Caco-2 (cell line): ENCODE measurements at regions not wholly inside any gene's neighbourhood (a gene's known extent, or its start where the extent isn't known, plus 50 kb on each side); places are given as distances from the start of the nearest gene placed in this dataset.

ENCODE experiments used
- BruUV-seq: library from RNA; stranded (reverse); fragments of 400-500 nt; replicated peaks from 2 replicates; lab custom pipeline; 2021; lab: Mats Ljungman, UMichigan
- CTCF ChIA-PET: fragments of 300-600 bp; sonication (Branson Sonifier 250); formaldehyde crosslinking; loops from one replicate; lab custom pipeline; 2022; ENCODE audit warnings: antibody characterized with exemption; lab: Charles Lee
- POLR2A ChIA-PET: fragments of 300-600 bp; sonication (Branson Sonifier 250); formaldehyde crosslinking; loops from one replicate; lab custom pipeline; 2022; ENCODE audit warnings: antibody characterized with exemption; lab: Charles Lee
- DNase-seq, 2 experiments: peaks; one replicate each; pipeline versions ENCODE4 v3.0.0 to v3.0.0-alpha.2; 2020 to 2022
- H3K27me3 ChIP-seq: replicated peaks from 2 replicates; pipeline ENCODE4 v1.6.0; 2011; ENCODE audit warnings: low read length; ENCODE audit not compliant: control insufficient read depth, insufficient read depth
- H3K36me3 ChIP-seq: 2 replicates; pipeline ENCODE4 v1.5.1; 2011; ENCODE audit warnings: low read length; ENCODE audit not compliant: control insufficient read depth, insufficient read depth
- H3K4me1 ChIP-seq: fragments of 250-450 bp; sonication (Bioruptor Pico); 2 replicates; pipeline ENCODE4 v1.5.1; 2020; ENCODE audit warnings: mild to moderate bottlenecking
- H3K4me3 ChIP-seq: 2 replicates; pipeline ENCODE4 v1.5.1; 2011; ENCODE audit warnings: low read depth, mild to moderate bottlenecking, control low read depth, low read length
- H3K9me3 ChIP-seq: fragments of 250-450 bp; sonication (Bioruptor Pico); 2 replicates; pipeline ENCODE4 v1.5.1; 2020; ENCODE audit warnings: mild to moderate bottlenecking, moderate library complexity
- H3K27ac Mint-ChIP-seq: one replicate; pipeline ENCODE4 v1.8.0; 2022; ENCODE audit warnings: mixed read lengths; ENCODE audit not compliant: unreplicated experiment
- H3K27me3 Mint-ChIP-seq: one replicate; pipeline ENCODE4 v1.8.0; 2022; ENCODE audit warnings: mixed read lengths; ENCODE audit not compliant: insufficient read depth, unreplicated experiment
- H3K36me3 Mint-ChIP-seq: one replicate; pipeline ENCODE4 v1.8.0; 2022; ENCODE audit warnings: mild to moderate bottlenecking, mixed read lengths; ENCODE audit not compliant: insufficient read depth, unreplicated experiment
- H3K4me1 Mint-ChIP-seq: one replicate; pipeline ENCODE4 v1.8.0; 2022; ENCODE audit warnings: low read depth, mixed read lengths; ENCODE audit not compliant: unreplicated experiment
- H3K4me3 Mint-ChIP-seq: one replicate; pipeline ENCODE4 v1.8.0; 2022; ENCODE audit warnings: mild to moderate bottlenecking, moderate library complexity, mixed read lengths; ENCODE audit not compliant: unreplicated experiment
- H3K9me3 Mint-ChIP-seq: one replicate; pipeline ENCODE4 v1.8.0; 2022; ENCODE audit warnings: mixed read lengths; ENCODE audit not compliant: unreplicated experiment
- CTCF ChIP-seq, 2 experiments: fragments of 200-600 bp in 1 of 2; IDR thresholded peaks; 1 replicate in 1 of 2; 2 replicates in 1 of 2; pipeline versions ENCODE4 v1.5.1 to v1.8.0; 2011 to 2022; ENCODE audit warnings: antibody characterized with exemption in 1 of 2, control low read depth in 1 of 2, inconsistent platforms in 1 of 2, low read depth in 1 of 2, low read length in 1 of 2, mild to moderate bottlenecking in 1 of 2, moderate library complexity in 1 of 2; ENCODE audit not compliant: insufficient read depth in 1 of 2, severe bottlenecking in 1 of 2, unreplicated experiment in 1 of 2
- intact Hi-C: fragments of 100-400 bp; cut with micrococcal nuclease; formaldehyde crosslinking; loops from one replicate; pipeline ENCODE4 v1.10.0; 2022; ENCODE audit not compliant: unreplicated experiment

DNA sequence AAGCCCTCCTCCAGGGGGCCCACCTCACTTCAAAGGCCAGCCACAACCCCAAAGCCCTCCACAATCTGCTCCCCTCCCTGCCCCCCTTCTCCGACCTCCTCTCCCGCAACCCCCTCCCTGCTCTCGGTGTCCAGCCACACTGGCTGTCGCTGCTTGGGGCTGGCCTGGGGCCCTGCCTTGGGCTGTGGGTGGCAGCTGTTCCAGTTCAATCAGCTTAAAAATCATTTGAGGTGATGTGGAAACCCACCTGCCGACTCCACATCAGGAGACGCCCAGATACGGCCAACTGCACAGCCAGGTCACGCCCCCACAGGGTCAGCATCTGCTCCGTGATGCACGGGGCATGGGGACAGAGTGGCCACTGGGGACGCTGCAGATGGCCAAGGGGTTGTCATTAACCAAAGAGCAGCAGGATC is 107.0 kb upstream of the MVB12B start:
- BruUV-seq, result no TSS peak

DNA sequence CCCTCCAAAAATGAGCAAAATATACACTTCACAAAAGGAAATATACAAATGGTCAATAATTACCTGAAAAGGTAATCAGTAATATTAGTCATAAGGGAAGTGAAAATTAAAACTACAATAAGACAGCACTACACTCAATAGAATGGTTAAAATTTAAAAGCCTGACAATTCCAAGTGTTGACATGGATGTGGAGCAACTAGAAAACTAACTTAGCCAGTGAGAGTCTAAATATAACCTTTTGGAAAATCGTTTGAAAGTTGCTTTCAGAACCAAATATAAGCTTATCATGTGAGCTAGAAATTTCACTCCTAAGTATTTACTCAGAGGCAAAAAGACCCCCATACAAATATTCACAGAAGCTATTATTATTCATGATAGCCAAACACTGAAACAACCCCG is 105.1 kb upstream of the MVB12B start:
- Histone ChIP-seq H3K9me3 (no peaks in the 10 kb centered on the region), H3K4me3 (no peak overlapping the region), H3K27me3 (no peaks in the 10 kb centered on the region), H3K4me1 (no peaks in the 10 kb centered on the region), H3K36me3 (no peaks in the 10 kb centered on the region)
- intact Hi-C loops, result loop anchor here (10.0 kb wide), 1 partner anchor 273 kb away; no protein-coding TSS in a partner anchor
- BruUV-seq, result no TSS peak
- Mint-ChIP-seq H3K4me3 (no peak overlapping the region), H3K4me1 (no peaks in the 10 kb centered on the region), H3K27ac (no peak overlapping the region), H3K27me3 (peaks cover 8% of the 10 kb centered on the region), H3K9me3 (no peaks in the 10 kb centered on the region), H3K36me3 (no peaks in the 10 kb centered on the region)
- ChIA-PET CTCF (no interaction called here), POLR2A (no interaction called here)
- TF ChIP-seq CTCF (IDR thresholded peaks at IDR 0.05; ENCODE audit: insufficient read depth in 1 of 2, low read depth in 1 of 2, low read length in 1 of 2, severe bottlenecking in 1 of 2, unreplicated experiment in 1 of 2), result no peak
- DNase-seq, result no peak

More for the DNA sequence above, 107.0 kb upstream of the MVB12B start:
- POLR2A ChIA-PET, result no interaction called here
- Mint-ChIP-seq H3K27ac (no peak overlapping the region), H3K4me3 (no peak overlapping the region), H3K4me1 (no peaks in the 10 kb centered on the region), H3K27me3 (peaks cover 20% of the 10 kb centered on the region), H3K36me3 (no peaks in the 10 kb centered on the region), H3K9me3 (peaks cover 9% of the 10 kb centered on the region)
- DNase-seq, result no peak
- Histone ChIP-seq H3K4me3 (no peak overlapping the region), H3K9me3 (no peaks in the 10 kb centered on the region), H3K27me3 (no peaks in the 10 kb centered on the region), H3K4me1 (no peaks in the 10 kb centered on the region), H3K36me3 (no peaks in the 10 kb centered on the region)
- TF ChIP-seq CTCF (IDR thresholded peaks at IDR 0.05; ENCODE audit: insufficient read depth in 1 of 2, low read depth in 1 of 2, low read length in 1 of 2, severe bottlenecking in 1 of 2, unreplicated experiment in 1 of 2), result no peak
- CTCF ChIA-PET, result no interaction called here
- intact Hi-C loops, result loop anchor here (10.0 kb wide), 1 partner anchor 275 kb away; no protein-coding TSS in a partner anchor

GRCh38 chr9:126222363-126222834 is 104.2 kb upstream of the MVB12B start:
- Mint-ChIP-seq H3K4me1 (no peaks in the 10 kb centered on the region), H3K9me3 (no peaks in the 10 kb centered on the region), H3K27me3 (peaks cover 10% of the 10 kb centered on the region), H3K27ac (no peak overlapping the region), H3K36me3 (no peaks in the 10 kb centered on the region), H3K4me3 (no peak overlapping the region)
- no peak for DNase-seq
- H3K36me3 ChIP-seq, result no peaks in the 10 kb centered on the region
- BruUV-seq, result no TSS peak
- CTCF ChIA-PET, result no interaction called here
- H3K4me3 ChIP-seq, result no peak overlapping the region
- no peaks in the 10 kb centered on the region for H3K27me3 ChIP-seq
- intact Hi-C loops, result loop anchor here (10.0 kb wide), 1 partner anchor 272 kb away; no protein-coding TSS in a partner anchor
- no peaks in the 10 kb centered on the region for H3K4me1 ChIP-seq
- POLR2A ChIA-PET, result no interaction called here
- no peak for TF ChIP-seq CTCF (IDR thresholded peaks at IDR 0.05; ENCODE audit: insufficient read depth in 1 of 2, low read depth in 1 of 2, low read length in 1 of 2, severe bottlenecking in 1 of 2, unreplicated experiment in 1 of 2)
- no peaks in the 10 kb centered on the region for H3K9me3 ChIP-seq
